ENCODE measurements at regions not wholly inside any gene's neighbourhood (a gene's known extent, or its start where the extent isn't known, plus 50 kb on each side); places are given as distances from the start of the nearest gene placed in this dataset.
"Not testable (repeated sequence)": the region's sequence is repeated elsewhere in the genome, so short reads cannot be mapped to it uniquely, and the experiment has no call there.

DNA sequence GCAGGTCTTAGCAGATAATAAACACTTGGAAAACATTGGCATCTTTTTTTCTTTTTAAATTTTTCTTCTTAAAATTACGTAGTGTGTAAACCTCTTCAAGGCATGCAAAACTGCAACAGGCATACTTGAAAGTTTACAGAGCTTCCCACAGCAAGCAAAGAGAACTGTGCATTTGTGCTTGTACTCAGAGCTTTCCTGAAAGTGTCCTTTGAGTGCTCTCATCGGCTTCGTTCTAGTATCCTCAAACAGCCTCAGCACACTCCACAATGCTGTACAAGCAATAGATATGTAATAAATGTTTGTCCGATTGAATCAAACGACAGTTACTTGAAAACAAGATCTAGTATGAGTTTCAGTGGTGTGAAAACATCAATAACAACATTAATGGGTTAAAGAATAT, 227.5 kb downstream of the PAPSS1 start:
- H3K9me3 ChIP-seq = peaks cover 0 to 17% (median 0%) of the 10 kb centered on the region in 4 donors
- H3K27ac ChIP-seq = no peak overlapping the region
- H3K4me3 ChIP-seq = no peak overlapping the region
- TF ChIP-seq EP300 (IDR thresholded peaks at IDR 0.05) (no peak), POLR2A (IDR thresholded peaks at IDR 0.05) (no peak)
- TF ChIP-seq, protein P1, sequence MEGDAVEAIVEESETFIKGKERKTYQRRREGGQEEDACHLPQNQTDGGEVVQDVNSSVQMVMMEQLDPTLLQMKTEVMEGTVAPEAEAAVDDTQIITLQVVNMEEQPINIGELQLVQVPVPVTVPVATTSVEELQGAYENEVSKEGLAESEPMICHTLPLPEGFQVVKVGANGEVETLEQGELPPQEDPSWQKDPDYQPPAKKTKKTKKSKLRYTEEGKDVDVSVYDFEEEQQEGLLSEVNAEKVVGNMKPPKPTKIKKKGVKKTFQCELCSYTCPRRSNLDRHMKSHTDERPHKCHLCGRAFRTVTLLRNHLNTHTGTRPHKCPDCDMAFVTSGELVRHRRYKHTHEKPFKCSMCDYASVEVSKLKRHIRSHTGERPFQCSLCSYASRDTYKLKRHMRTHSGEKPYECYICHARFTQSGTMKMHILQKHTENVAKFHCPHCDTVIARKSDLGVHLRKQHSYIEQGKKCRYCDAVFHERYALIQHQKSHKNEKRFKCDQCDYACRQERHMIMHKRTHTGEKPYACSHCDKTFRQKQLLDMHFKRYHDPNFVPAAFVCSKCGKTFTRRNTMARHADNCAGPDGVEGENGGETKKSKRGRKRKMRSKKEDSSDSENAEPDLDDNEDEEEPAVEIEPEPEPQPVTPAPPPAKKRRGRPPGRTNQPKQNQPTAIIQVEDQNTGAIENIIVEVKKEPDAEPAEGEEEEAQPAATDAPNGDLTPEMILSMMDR (IDR thresholded peaks at IDR 0.05) = no peak
- H3K4me1 ChIP-seq = no peaks in the 10 kb centered on the region
- no peaks in the 10 kb centered on the region for H3K36me3 ChIP-seq
- no peaks in the 10 kb centered on the region for H3K27me3 ChIP-seq
- DNase-seq (ENCODE audit: low spot score in 2 of 2) = no peak
- WGBS, 2 donors = 85 to 87% methylated on average over 5 of the region's 5 CpGs

DNA sequence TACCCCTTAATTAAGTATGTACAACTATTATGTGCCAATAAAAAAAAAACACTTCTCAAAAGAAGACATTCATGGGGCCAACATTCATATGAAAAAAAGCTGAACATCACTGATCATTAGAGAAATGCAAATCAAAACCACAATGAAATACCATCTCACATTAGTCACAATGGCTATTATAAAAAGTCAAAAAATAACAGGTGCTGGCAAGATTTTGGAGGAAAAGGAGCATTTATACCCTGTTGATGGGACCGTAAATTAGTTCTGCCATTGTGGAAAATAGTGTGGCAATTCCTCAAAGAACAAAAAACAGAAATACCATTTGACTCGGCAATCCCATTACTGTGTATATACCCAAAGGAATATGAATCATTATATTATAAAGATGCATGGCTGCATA, 229.9 kb downstream of the PAPSS1 start:
- WGBS, 2 donors = 94 to 96% methylated on average over 2 of the region's 2 CpGs
- Histone ChIP-seq H3K9me3 (peaks cover 0 to 3% (median 0%) of the 10 kb centered on the region in 4 donors), H3K27me3 (no peaks in the 10 kb centered on the region), H3K4me3 (no peak overlapping the region), H3K27ac (no peak overlapping the region), H3K4me1 (no peaks in the 10 kb centered on the region), H3K36me3 (no peaks in the 10 kb centered on the region)
- TF ChIP-seq EP300 (IDR thresholded peaks at IDR 0.05) (no peak), POLR2A (IDR thresholded peaks at IDR 0.05) (no peak)
- TF ChIP-seq, protein P1 (IDR thresholded peaks at IDR 0.05) = no peak
- no peak for DNase-seq (ENCODE audit: low spot score in 2 of 2)

DNA sequence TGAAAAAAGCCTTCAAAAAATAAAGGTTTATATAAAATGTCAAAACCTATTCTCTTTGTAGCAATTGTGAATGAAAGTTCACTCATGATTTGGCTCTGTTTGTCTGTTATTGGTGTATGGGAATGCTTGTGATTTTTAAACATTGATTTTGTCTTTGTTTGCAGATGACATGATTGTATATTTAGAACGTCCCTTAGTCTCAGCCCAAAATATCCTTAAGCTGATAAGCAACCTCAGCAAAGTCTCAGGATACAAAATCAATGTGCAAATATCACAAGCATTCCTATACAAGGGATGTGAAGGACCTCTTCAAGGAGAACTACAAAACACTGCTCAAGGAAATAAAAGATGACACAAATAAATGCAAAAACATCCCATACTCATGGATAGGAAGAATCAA, 236.4 kb downstream of the PAPSS1 start:
- DNase-seq (ENCODE audit: low spot score in 2 of 2); H3K27ac ChIP-seq; H3K27me3 ChIP-seq; H3K4me3 ChIP-seq; H3K4me1 ChIP-seq; H3K36me3 ChIP-seq: not testable (repeated sequence)
- WGBS, 2 donors = 9 to 43% methylated on average over 1 of the region's 1 CpG
- H3K9me3 ChIP-seq = peaks cover 0 to 46% (median 1%) of the 10 kb centered on the region in 4 donors

DNA sequence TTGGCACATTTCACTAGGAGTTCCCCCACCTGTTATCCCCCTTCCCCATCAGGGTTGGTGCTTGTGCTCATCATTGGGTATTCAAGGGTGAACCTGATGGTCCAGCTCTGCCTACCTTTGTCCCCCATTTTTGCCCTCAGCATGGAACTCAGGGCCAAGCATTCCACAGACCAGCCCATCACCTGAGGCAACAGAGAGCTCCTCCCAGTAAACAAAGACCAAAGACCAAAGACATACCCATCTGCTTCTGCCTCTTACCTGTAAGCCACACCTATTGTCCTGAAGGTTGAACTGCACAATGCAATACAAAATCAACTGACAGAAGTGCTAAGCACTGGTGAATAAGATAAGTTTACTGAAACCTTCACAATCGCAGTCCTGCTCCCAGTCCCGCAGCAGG, 237.5 kb downstream of the PAPSS1 start:
- Histone ChIP-seq H3K4me3 (no peak overlapping the region), H3K4me1 (no peaks in the 10 kb centered on the region), H3K27ac (no peak overlapping the region), H3K27me3 (no peaks in the 10 kb centered on the region), H3K36me3 (no peaks in the 10 kb centered on the region), H3K9me3 (peaks cover 0 to 49% (median 1%) of the 10 kb centered on the region in 4 donors)
- 87 to 100% methylated on average over 2 of the region's 2 CpGs for WGBS, 2 donors
- no peak for TF ChIP-seq POLR2A (IDR thresholded peaks at IDR 0.05)
- TF ChIP-seq EP300 (IDR thresholded peaks at IDR 0.05) = no peak
- TF ChIP-seq, protein P1 (IDR thresholded peaks at IDR 0.05) = no peak
- DNase-seq (ENCODE audit: low spot score in 2 of 2) = no peak

DNA sequence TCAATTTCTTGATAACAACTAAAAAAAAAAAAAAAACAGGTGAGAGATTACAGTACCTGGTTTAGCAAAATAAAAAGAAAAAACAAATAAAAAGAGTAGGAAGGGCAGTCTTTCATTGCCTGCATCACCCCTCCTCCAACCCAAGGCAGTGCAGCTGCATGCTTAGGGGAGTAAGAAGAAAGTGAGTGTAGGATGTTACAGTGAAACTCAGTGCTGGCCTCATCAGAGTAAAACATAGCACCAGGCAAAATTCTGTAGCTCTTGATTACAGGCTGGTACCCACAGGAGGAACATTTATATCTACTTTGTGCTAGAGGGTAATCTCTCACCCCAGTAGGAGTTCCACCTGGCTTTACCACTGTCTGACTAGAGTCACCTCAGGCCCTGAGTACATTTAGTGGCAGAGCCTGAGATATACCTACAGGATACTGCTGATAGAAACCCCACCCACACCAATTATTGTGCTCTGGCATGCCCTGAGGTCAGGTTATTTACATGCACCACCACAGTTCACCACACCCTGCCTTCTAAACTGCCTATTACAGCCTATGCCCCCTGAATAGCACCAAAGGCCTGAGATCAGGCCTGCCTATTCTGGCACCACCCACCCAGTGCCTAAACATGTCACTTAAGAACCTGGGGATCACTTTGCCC, 241.6 kb downstream of the PAPSS1 start:
- DNase-seq (ENCODE audit: low spot score in 2 of 2) = no peak
- TF ChIP-seq POLR2A (IDR thresholded peaks at IDR 0.05) = no peak
- TF ChIP-seq, protein P1 (IDR thresholded peaks at IDR 0.05) = no peak
- no peak for TF ChIP-seq EP300 (IDR thresholded peaks at IDR 0.05)
- Histone ChIP-seq H3K4me1 (no peaks in the 10 kb centered on the region), H3K4me3 (no peak overlapping the region), H3K27me3 (no peaks in the 10 kb centered on the region), H3K36me3 (no peaks in the 10 kb centered on the region), H3K27ac (no peak overlapping the region), H3K9me3 (peaks cover 0 to 38% (median under 1%) of the 10 kb centered on the region in 4 donors)

DNA sequence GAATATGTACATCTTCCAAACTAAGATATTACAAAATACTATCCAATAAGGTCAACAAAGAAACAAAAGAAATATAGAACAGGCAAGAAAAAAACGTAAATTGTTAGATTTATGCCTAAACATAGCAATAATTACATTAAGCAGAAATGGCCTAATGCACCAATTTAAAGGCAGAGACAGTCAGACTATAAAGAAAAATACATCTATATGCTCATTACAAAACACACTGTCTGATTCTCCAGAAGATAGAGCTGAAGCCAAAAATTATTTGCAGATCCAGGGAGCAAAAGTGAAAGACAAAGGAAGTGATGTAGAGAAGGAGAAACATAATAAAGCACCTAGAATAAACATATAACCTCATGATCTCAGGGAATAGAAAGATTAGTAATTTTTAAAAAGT, 246.9 kb downstream of the PAPSS1 start:
- H3K9me3 ChIP-seq = no peaks in the 10 kb centered on the region
- TF ChIP-seq, protein P1 (IDR thresholded peaks at IDR 0.05) = no peak
- no peak for TF ChIP-seq EP300 (IDR thresholded peaks at IDR 0.05)
- TF ChIP-seq POLR2A (IDR thresholded peaks at IDR 0.05) = no peak
- H3K27ac ChIP-seq = no peak overlapping the region
- no peaks in the 10 kb centered on the region for H3K4me1 ChIP-seq
- DNase-seq (ENCODE audit: low spot score in 2 of 2) = no peak
- no peaks in the 10 kb centered on the region for H3K27me3 ChIP-seq
- H3K36me3 ChIP-seq = no peaks in the 10 kb centered on the region
- 0 to 35% methylated on average over 1 of the region's 1 CpG for WGBS, 2 donors
- H3K4me3 ChIP-seq = no peak overlapping the region
